ENCODE measurements at regions not wholly inside any gene's neighbourhood (a gene's known extent, or its start where the extent isn't known, plus 50 kb on each side); places are given as distances from the start of the nearest gene placed in this dataset.

DNA sequence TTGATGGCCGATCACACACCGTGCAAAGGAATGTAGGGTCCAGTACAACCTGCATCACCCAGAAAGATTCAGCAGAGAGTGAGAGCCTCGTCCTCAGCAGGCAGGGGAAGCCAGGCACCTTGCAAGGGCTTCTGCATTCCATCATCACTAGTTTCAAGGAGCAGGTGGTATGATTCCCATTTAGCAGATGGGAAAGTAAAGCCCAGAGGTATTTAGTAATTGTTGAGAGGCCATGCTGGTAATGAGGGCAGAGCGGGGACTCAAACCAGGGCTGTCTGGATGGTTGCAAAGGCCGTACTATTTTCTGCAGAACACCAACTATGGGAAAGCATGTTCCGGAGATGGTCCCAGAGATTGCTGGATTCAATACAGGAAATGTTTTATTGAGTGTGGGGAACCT is 65.8 kb upstream of the MRTFB start:
- Histone ChIP-seq H3K27me3 (ENCODE audit: insufficient read depth, poor library complexity, severe bottlenecking) (no peaks in the 10 kb centered on the region), H3K27ac (ENCODE audit: poor library complexity, severe bottlenecking) (no peak overlapping the region), H3K9me3 (ENCODE audit: severe bottlenecking) (no peaks in the 10 kb centered on the region), H3K4me1 (ENCODE audit: insufficient read depth, poor library complexity, severe bottlenecking) (peaks cover 7% of the 10 kb centered on the region), H3K36me3 (ENCODE audit: low read depth) (no peaks in the 10 kb centered on the region), H3K4me3 (ENCODE audit: severe bottlenecking) (no peak overlapping the region)
- DNase-seq (ENCODE audit: low spot score), result no peak
- no peak for ATAC-seq (ENCODE audit: low read depth)
- TF ChIP-seq, protein P1, sequence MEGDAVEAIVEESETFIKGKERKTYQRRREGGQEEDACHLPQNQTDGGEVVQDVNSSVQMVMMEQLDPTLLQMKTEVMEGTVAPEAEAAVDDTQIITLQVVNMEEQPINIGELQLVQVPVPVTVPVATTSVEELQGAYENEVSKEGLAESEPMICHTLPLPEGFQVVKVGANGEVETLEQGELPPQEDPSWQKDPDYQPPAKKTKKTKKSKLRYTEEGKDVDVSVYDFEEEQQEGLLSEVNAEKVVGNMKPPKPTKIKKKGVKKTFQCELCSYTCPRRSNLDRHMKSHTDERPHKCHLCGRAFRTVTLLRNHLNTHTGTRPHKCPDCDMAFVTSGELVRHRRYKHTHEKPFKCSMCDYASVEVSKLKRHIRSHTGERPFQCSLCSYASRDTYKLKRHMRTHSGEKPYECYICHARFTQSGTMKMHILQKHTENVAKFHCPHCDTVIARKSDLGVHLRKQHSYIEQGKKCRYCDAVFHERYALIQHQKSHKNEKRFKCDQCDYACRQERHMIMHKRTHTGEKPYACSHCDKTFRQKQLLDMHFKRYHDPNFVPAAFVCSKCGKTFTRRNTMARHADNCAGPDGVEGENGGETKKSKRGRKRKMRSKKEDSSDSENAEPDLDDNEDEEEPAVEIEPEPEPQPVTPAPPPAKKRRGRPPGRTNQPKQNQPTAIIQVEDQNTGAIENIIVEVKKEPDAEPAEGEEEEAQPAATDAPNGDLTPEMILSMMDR (IDR thresholded peaks at IDR 0.05; ENCODE audit: poor library complexity, severe bottlenecking), result no peak

DNA sequence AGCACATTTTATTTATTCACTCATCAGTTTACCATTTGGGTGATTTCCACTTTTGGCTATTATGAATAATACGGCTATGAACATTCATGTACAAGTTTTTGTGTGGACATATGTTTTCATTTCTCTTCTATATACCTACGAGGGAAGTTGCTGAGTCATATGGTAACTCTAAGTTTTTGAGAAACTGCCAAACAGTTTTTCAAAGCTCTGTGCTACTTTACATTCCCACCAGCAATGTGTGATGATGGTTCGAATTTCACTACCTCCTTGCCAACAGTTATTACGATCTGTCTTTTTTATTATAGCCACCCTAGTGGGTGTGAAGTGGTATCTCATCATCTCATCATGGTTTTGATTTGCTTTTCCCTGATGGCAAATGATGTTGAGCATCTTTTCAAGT is 63.7 kb upstream of the MRTFB start:
- peaks cover 7% of the 10 kb centered on the region for H3K4me1 ChIP-seq (ENCODE audit: insufficient read depth, poor library complexity, severe bottlenecking)
- ATAC-seq (ENCODE audit: low read depth), result peak; percentile 28; the same call in 2 of the 3 replicates
- no peak for DNase-seq (ENCODE audit: low spot score)
- H3K27ac ChIP-seq (ENCODE audit: poor library complexity, severe bottlenecking), result no peak overlapping the region
- H3K36me3 ChIP-seq (ENCODE audit: low read depth), result no peaks in the 10 kb centered on the region
- H3K9me3 ChIP-seq (ENCODE audit: severe bottlenecking), result no peaks in the 10 kb centered on the region
- TF ChIP-seq, protein P1 (IDR thresholded peaks at IDR 0.05; ENCODE audit: poor library complexity, severe bottlenecking), result no peak
- no peak overlapping the region for H3K4me3 ChIP-seq (ENCODE audit: severe bottlenecking)
- H3K27me3 ChIP-seq (ENCODE audit: insufficient read depth, poor library complexity, severe bottlenecking), result no peaks in the 10 kb centered on the region

DNA sequence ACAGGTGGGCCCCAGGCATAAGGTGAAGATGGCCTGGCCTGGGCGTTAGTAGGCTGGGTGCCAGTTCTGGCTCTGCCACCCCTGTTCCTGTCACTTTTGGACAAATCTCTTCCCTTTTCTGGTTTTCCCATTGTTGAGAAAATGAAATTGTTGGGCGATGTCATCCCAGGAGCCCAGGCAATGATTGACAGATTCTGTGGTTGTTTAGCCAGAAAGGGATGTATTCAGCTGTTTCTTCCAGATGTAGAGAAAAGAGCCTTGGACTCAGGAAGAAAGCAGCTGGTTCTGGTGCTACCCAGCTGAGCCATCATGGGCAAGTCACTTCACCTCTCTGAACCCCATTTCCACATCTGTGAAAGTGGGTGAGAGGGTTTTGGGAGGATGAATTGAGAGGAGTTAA is 60.1 kb upstream of the MRTFB start:
- no peak for DNase-seq (ENCODE audit: low spot score)
- no peaks in the 10 kb centered on the region for H3K36me3 ChIP-seq (ENCODE audit: low read depth)
- no peaks in the 10 kb centered on the region for H3K9me3 ChIP-seq (ENCODE audit: severe bottlenecking)
- no peak for ATAC-seq (ENCODE audit: low read depth)
- no peak overlapping the region for H3K4me3 ChIP-seq (ENCODE audit: severe bottlenecking)
- no peaks in the 10 kb centered on the region for H3K27me3 ChIP-seq (ENCODE audit: insufficient read depth, poor library complexity, severe bottlenecking)
- H3K27ac ChIP-seq (ENCODE audit: poor library complexity, severe bottlenecking), result no peak overlapping the region
- peaks cover 17% of the 10 kb centered on the region for H3K4me1 ChIP-seq (ENCODE audit: insufficient read depth, poor library complexity, severe bottlenecking)
- TF ChIP-seq, protein P1 (IDR thresholded peaks at IDR 0.05; ENCODE audit: poor library complexity, severe bottlenecking), result no peak

DNA sequence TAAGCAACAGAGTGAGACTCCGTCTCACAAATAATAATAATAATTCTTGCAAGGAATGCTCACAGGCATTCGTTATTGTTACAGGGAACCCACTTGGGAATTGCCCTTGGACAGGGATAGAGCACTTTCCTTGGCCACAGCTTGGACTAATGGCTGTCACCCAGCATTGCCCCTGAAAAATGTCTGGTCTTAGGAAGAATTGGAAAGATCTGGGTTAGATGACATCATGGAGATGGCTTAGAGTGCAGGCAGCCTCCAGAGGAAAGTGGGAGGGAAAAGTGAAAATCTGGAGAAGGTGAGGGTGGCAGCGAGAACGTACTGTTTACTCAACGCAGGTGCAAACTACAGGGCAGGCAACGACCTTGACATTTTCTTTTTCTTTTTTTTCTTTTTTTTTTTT is 59.3 kb upstream of the MRTFB start:
- H3K36me3 ChIP-seq (ENCODE audit: low read depth), result no peaks in the 10 kb centered on the region
- no peaks in the 10 kb centered on the region for H3K27me3 ChIP-seq (ENCODE audit: insufficient read depth, poor library complexity, severe bottlenecking)
- peaks cover 17% of the 10 kb centered on the region for H3K4me1 ChIP-seq (ENCODE audit: insufficient read depth, poor library complexity, severe bottlenecking)
- DNase-seq (ENCODE audit: low spot score) (no peak), ATAC-seq (ENCODE audit: low read depth) (no peak)
- H3K9me3 ChIP-seq (ENCODE audit: severe bottlenecking), result no peaks in the 10 kb centered on the region
- no peak overlapping the region for H3K27ac ChIP-seq (ENCODE audit: poor library complexity, severe bottlenecking)
- TF ChIP-seq, protein P1 (IDR thresholded peaks at IDR 0.05; ENCODE audit: poor library complexity, severe bottlenecking), result no peak
- H3K4me3 ChIP-seq (ENCODE audit: severe bottlenecking), result no peak overlapping the region

DNA sequence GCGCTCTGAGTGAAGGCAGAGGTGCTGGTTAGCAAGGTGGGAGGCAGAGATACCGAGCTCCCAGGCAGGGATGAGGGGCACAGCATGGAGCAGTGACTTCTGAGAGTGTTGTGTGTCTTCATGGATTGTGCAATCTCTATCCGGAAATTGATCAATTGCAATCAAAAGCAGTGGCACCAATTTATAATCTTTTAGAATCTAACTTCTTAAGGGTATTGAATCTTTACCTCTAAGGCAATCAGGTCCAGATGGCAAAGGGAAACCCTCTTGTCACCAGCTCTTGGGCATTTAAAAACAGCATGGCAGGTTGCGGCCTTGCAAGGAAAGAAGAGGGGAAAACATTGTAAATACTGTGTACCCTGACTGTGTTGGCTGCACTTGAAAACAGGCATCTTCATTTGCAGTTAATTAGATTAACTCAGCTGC is 58.0 kb upstream of the MRTFB start:
- TF ChIP-seq, protein P1 (IDR thresholded peaks at IDR 0.05; ENCODE audit: poor library complexity, severe bottlenecking), result no peak
- Histone ChIP-seq H3K27ac (ENCODE audit: poor library complexity, severe bottlenecking) (peak overlapping the region; percentile 10), H3K36me3 (ENCODE audit: low read depth) (no peaks in the 10 kb centered on the region), H3K4me1 (ENCODE audit: insufficient read depth, poor library complexity, severe bottlenecking) (peaks cover 10% of the 10 kb centered on the region), H3K9me3 (ENCODE audit: severe bottlenecking) (no peaks in the 10 kb centered on the region), H3K4me3 (ENCODE audit: severe bottlenecking) (no peak overlapping the region), H3K27me3 (ENCODE audit: insufficient read depth, poor library complexity, severe bottlenecking) (no peaks in the 10 kb centered on the region)
- ATAC-seq (ENCODE audit: low read depth), result no peak
- DNase-seq (ENCODE audit: low spot score), result no peak
